Endothelial cell of umbilical vein (primary cell): ENCODE measurements at regions not wholly inside any gene's neighbourhood (a gene's known extent, or its start where the extent isn't known, plus 50 kb on each side); places are given as distances from the start of the nearest gene placed in this dataset.

Experiments
- CTCF ChIP-seq, 2 donors: IDR thresholded peaks; 1 replicate in 1 of 2; 2 replicates in 1 of 2; pipeline ENCODE4 v1.5.1; 2011; ENCODE audit warnings: low read length in 2 of 2, mild to moderate bottlenecking in 2 of 2, moderate library complexity in 2 of 2, control low read depth in 1 of 2, inconsistent platforms in 1 of 2, low read depth in 1 of 2; ENCODE audit not compliant: insufficient read depth in 1 of 2; ENCODE audit errors: extremely low read depth in 1 of 2
- EZH2 ChIP-seq: IDR thresholded peaks from 2 replicates; pipeline ENCODE4 v1.6.1; 2012; ENCODE audit warnings: borderline replicate concordance, low read depth, mild to moderate bottlenecking, moderate library complexity, low read length, inconsistent platforms; ENCODE audit not compliant: severe bottlenecking
- GATA2 ChIP-seq: IDR thresholded peaks from 2 replicates; pipeline ENCODE4 v1.7.0; 2011; ENCODE audit warnings: low read depth, mild to moderate bottlenecking, moderate library complexity, mixed read lengths, low read length; ENCODE audit not compliant: insufficient read length, insufficient read depth
- MAX ChIP-seq: IDR thresholded peaks from 2 replicates; pipeline ENCODE4 v1.6.1; 2011; ENCODE audit not compliant: insufficient read depth, insufficient read length
- MYC ChIP-seq: IDR thresholded peaks from one replicate; pipeline ENCODE4 v1.6.1; 2011; ENCODE audit warnings: mild to moderate bottlenecking, low read depth, low read length
- POLR2A ChIP-seq: IDR thresholded peaks from 2 replicates; pipeline ENCODE4 v1.6.1; 2012; ENCODE audit warnings: low read depth, mild to moderate bottlenecking, control low read depth, low read length

- TF ChIP-seq CTCF (IDR thresholded peaks at IDR 0.05; ENCODE audit: extremely low read depth in 1 of 2, insufficient read depth in 1 of 2, low read depth in 1 of 2, low read length in 2 of 2) (no peak), MAX (no peak), POLR2A (no peak), EZH2 (no peak), MYC (no peak), GATA2 (no peak)
These were observed 106.8 kb upstream of the ATP10A start for GRCh38 chr15:25969886-25970285.
